ENCODE measurements at regions not wholly inside any gene's neighbourhood (a gene's known extent, or its start where the extent isn't known, plus 50 kb on each side); places are given as distances from the start of the nearest gene placed in this dataset.
"Not testable (repeated sequence)": the region's sequence is repeated elsewhere in the genome, so short reads cannot be mapped to it uniquely, and the experiment has no call there.

DNA sequence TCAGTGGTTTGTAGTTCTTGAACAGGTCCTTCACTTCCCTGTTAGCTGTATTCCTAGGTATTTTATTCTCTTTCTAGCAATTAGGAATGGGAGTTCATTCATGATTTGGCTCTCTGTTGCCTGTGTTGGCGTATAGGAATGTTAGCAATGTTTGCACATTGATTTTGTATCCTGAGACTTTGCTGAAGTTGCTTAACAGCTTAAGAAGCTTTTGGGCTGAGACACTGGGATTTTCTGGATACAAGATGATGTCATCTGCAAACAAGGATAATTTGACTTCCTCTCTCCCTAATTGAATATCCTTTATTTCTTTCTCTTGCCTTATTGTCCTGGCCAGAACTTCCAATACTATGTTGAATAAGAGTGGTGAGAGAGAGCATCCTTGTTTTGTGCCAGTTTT lies 121.8 kb upstream of the RASA1 start:
- not testable (repeated sequence) for DNase-seq

DNA sequence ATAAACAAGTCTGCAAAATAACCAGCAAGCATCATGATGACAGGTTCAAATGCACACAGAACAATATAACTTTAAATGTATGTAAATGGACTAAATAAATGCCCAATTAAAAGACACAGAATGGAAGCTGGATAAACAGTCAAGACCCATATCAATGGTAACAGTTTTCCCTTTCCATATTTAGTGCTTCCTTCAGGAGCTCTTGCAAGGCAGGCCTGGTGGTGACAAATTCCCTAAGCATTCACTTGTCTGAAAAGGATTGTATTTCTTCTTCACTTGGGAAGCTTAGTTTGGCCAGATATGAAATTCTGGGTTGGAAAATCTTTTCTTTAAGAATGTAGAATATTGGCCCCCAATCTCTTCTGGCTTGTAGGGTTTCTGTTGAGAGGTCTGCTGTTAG lies 120.2 kb upstream of the RASA1 start:
- no peak for DNase-seq

DNA sequence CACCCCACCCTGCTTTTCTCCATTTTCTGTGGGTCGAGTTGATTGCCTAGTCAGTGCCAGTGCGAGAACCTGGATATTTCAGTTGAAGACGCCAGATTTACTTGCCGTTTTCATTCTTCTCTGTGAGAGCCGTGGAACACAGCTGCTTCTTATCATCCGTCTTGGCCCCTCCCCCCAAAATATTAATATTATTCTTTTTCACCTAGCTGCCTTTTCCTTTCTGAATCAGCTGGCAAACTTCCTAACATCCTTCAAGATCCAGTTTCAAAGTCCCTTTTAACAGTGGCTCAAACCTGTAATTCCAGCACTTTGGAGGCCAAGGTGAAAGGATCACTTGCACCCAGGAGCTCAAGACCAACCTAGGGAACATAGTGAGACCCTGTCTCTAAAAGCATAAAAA lies 117.1 kb upstream of the RASA1 start:
- DNase-seq: no peak

DNA sequence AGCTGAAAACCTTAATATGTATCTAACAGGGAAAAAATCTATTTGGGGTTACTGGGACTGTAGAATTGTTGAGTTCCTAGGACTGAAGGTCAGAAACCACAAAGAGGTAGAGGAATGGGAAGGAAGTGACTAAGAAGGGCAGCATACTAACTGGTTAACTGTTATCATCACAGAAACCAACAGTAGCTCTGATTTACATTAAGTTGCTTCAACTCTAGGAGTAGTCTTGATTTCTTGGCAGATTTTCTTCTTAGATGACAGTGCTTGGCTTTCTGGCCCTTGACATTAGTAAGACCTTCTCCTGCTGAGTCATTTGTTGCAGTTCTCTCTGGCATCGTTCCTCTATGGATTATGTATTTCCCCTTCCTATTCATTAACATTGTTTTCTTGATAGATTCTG lies 116.1 kb upstream of the RASA1 start:
- no peak for DNase-seq

DNA sequence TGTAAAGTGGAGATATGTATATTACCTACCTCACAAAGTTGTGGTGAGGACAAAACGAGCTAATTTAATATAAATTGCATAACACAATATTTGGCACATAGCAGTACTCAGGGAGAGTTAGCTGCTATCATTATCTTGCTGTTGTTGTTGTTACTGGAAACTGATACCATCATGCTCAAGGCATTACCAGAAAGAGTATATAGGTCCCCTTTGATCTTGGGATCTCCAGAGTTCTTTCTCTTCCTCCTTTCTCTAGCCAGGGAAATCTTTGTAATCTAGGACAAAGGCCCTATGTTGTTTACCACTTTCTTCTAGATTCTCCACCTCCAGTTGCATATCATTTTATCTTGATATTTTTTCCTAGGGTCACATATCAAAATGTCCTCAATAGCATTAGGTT lies 114.8 kb upstream of the RASA1 start:
- DNase-seq: no peak

DNA sequence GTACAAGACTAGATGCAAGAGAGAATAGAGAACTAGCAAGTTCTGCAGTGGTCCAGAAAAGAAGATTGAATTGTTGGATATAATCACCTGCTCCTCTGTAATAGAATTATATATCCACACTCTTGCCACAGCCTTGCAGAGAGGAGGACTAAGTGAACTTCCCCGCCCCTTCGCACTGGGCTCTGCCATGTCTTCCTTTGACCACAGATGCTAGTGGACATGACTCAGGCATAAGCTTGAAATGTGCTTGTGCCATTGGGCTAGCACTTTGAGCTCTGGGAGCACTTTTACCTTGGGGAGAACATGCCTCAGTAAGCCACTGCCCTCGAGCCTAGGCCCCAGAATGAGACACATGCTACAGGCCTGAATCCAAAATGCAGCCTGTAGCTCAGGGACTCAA lies 113.5 kb upstream of the RASA1 start:
- DNase-seq: no peak

DNA sequence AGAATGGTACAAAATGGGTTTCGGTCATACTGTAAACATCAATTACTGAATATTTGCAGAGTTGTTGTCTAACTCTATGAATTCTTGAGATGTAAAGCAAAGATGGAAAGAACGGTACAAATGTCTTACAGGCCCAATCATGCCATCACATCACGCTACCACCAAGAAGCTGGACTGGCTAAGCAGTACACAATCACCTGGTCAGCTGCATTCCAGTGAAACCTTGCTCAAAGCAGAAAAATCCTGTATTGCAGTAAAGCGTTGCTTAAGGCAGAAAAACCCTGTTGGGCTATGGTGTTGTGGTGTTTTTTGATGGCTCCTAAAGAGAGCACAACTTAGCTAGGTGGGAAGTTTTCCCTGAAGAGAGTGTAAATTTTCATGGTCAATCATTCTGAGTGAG lies 112.6 kb upstream of the RASA1 start:
- DNase-seq: no peak

DNA sequence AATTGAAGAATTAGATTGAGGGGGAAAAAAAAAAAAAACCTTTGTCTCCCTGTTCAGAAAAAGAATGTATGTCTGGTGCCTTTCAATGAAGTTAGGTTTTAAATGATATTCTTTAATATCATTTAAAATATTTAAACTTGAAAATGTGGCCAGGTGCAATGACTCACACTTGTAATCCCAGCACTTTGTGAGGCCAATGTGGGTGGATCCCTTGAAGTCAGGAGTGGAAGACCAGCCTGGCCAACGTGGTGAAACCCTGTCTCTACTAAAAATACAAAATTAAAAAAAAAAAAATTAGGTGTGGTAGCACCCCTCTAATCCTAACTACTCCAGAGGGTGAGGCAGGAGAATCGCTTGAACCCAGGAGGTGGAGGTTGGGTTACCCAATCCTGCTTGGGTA lies 111.1 kb upstream of the RASA1 start:
- DNase-seq: no peak

DNA sequence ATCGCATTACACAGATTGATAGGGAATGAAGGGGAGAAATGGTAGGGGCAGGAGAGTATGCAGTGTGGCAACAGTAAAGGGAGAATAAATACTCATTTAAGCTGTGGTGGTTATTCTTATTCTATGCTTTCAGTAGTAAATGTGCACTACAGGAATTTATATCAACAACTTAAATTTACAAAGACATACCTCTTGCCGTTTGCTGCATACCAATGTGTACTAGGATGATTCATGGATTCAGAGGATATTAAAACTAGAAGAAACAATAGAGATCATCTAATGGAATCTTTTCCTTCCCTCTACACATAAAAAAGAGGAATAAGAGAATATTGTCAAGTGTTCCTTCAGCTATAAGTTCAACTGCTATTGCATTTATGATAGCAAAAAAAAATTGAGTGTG lies 103.3 kb upstream of the RASA1 start:
- no peak for DNase-seq

DNA sequence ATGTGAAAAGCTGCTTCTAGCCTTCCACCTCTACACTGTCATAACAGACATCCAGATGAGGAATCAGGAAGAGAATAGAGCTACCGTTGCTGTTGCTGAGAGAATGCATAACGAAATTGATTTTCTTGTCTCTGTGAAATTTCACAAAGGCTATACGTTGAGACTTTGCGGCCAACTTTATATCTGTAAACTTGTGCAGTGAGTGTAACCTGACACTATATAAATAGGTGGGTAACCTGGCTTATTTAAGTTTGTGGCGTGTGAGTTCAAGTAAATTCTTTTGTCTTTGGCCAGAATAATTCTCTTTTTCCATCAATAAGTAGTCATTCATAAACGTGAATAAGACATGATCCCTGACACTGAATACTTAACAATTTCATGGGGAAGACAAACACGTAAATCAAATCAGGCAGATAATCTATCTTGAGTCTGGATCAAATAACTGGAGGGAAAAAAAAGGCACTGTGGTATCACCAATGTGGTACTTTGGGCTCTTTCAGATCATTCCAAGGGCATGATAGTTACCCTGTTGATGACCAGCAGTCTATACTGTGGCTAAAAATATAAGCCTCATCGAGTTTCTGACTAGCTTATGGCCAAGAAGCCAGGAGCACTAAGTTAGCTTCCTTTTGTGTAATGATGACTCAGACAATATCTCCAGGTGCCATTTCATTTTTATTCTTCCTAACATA lies 98.2 kb upstream of the RASA1 start:
- DNase-seq: no peak

DNA sequence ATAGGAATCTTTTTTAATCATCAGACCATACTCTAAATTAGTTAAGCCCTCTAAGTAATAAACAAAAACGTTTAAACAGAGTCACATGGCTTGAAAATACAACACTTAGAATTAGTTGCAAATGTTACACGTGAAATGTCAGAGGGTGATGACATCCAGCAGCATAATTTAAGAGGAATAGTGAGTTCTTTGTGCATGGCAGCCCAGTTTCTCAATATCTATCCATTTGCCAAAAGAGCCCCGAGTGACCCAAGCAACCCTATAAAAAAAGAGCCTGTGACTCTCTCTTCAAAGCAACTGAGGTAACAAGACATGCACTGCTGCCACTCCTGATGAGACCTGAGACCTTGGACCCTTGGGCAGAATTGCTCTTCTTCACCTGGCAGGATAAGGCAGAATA lies 96.9 kb upstream of the RASA1 start:
- DNase-seq: no peak

DNA sequence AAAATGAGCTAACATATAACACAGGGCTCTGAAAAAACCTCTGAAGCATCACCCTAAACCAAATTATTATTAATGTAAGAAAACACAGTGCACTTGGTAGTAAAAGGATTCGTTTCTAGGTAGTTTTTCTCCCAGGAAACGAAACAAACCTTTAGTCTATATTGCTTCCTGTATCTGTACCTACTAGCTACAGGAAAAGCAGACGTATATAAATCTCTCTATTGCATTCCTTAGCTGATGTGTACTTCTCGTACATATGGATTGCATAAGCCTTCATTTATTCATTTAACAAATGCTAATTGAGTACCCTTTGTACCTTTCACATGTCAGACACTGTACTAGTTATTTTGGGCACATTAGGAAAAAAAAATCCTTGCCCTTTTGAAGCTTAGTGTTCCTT lies 85.0 kb upstream of the RASA1 start:
- no peak for DNase-seq

DNA sequence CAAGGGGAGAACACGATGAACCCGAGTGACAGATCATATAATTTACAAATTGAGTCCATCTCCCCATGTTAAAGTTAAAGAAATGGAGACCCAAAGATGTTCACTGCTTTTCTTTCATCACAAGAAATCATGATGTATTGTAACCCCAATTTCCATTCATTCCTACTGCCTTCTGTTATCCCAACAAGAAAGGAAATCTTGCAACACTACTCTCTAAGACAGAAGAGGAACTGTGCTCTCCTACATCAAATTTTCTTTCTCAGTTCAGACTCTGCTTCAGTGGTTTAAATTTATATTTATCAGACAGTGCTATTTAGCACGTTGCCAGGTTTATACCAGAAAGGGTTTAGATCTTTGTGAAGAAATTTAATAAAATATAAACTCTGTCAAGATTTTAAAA lies 83.8 kb upstream of the RASA1 start:
- DNase-seq: no peak

DNA sequence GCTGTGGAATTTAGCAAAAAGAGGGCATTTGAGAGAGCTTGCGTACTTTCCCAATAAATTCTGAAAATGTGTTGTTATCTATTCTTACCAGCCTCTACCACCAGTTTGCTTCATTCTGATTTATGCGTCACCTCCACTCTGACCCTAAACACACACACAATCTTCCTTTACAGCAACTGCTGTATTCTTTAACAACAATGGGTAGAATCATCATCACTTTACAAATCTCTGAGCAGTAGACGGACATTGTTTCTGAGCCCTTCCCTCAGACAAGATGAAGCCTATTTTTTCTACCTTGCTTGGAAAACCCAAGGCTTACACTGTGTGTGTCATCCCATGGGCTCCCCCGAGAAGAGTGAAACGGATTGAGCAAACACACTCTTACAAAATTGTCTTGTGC lies 83.1 kb upstream of the RASA1 start:
- no peak for DNase-seq

DNA sequence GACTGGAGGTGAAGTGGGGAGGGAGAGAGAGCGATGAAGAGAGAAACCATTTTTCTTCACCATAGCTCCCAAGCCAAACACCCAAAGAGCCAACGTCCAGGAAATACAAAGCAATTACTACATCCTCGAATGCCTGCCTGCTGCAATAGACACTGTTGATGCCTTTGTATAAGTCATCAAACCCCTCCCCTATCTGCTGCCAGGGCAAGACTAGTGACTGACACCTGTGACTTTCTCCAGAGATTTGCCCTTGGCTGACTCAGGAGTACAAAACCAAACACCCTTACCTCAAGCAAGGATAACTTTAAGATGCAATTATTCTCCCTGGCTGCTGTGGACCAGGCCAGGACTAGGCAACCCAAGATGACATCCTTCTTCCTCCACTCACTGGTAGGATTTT lies 81.8 kb upstream of the RASA1 start:
- DNase-seq: no peak

DNA sequence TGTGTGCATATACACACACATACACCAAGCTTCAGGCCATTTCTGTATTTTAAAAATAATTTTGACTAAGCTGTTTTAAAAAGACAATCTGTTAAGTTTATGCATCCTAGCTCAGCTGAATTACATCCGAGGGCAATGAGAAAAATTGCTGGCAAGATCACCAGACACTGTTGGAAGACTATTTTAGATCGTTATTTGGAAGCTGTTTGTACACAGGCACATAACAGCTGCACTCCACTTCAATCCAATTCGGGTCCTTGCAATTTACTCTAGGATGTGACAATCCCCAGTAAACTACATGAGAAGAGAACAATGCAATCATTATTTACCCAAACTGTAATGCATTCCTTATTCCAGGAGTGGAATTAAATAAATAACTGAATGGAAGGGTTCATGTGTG lies 79.3 kb upstream of the RASA1 start:
- no peak for DNase-seq

DNA sequence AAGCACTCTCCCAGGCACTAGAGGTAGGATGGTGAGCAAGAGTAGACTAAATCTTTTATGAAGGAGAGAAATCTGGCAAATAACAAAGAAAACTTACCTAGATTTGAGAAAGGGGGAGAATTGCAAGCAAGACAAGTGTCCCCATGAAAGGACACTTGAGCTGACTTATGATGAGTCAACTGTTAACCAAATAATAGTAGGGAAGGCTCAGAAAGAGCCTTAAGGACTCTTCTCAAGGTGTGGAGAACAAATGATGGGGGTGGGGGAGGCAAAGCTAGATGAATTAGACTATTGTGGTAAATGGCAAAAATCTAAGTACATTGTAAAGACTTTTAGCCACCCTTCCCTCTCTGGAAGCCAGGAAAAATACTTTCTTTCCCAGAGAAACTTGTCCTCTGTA lies 77.6 kb upstream of the RASA1 start:
- DNase-seq: no peak

DNA sequence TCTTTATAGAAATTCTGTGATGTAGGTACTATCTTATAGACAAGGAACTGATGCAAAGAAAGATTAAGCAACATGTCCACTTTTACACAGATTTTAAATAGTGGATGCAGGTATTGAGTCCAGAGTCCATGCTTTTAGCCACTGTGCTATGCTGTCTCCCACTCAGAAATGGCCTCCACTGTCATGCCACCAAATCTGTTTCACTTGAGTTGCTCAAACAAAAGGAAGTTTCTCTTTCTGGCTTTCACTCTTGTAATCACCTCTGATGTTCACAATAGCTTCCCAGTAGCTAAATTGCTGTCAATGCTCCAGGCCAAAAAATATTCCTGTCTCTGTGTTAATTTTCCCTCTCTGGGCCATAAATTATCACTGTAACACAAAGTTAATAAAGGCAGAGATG lies 77.0 kb upstream of the RASA1 start:
- DNase-seq: no peak

DNA sequence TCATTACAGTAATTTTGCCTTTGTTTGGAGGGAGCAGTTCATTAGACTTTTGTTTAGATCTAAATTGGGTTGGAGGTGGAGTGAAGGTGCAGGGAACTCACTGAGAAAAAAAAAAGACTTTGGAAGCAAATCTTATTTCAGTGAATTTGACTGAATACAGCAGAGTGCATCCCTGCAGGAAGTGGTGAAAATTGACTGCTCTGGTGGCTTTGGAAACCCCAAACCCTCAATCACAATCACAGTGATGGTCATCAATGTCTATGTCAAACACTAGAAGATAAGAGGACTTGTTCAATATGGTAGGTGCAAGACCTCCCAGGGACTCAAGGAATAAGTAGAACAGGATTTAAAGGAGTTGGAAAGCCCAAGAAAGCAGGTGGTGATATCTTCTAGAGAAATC lies 76.0 kb upstream of the RASA1 start:
- DNase-seq: no peak

DNA sequence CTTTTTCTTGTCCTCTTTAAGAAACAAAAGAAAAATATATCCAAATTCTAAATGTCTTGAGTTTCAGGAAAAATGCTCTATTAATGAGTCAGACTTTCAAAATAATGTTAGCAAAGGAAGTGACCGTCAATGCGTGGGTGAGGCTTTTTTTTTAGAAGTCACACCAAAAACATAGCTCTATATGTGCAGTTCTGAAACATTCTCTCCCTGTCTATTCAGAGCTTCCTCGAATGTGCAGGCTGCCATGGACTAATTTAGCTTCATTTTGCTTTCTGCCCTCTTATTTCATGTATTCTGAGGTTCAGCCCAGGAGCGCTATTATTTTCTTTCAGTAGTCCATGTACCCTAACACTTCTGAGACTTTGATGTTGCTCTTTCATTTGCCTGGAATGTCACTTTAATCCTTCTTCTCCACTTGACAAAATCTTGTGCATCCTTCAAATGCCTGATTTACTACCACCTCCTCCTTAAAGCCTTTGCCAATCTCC lies 72.5 kb upstream of the RASA1 start:
- peak; percentile 2 for DNase-seq

DNA sequence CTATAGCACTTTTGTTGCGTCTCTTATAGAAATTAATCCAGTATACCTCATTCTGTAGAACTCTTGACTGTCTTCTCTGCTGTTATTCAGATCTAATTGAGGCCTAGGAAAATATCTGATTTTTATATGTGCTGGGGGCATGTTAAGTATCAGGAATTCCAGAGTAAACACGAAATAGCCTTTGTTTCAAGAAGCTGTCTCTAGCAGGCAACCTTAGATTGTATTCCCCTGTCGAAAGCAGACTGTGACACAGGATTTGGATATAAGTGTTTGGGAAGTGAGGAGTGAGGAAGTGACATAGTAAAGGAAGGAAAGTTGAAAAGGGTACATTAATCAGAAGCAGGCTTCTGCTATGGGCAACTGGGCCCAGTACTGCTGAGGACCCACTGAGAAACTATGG lies 72.1 kb upstream of the RASA1 start:
- no peak for DNase-seq

DNA sequence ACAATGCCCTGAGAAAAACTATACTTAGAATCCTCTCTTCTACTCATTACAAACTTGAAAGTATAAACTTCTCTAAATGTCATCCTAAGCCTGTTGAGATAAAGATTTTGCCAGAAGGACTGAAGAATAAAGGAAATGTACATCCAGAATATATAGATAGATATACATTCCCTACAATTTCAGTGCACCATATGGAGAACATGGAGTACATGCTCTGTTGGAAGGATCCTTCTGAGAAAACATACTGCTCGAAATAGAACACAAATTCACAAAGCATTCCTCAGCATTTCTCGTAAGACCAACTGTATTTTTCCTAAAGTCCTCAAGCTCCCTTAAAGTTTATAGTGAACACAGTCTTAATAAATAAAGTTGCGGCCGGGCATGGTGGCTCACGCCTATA lies 69.7 kb upstream of the RASA1 start:
- DNase-seq: no peak

DNA sequence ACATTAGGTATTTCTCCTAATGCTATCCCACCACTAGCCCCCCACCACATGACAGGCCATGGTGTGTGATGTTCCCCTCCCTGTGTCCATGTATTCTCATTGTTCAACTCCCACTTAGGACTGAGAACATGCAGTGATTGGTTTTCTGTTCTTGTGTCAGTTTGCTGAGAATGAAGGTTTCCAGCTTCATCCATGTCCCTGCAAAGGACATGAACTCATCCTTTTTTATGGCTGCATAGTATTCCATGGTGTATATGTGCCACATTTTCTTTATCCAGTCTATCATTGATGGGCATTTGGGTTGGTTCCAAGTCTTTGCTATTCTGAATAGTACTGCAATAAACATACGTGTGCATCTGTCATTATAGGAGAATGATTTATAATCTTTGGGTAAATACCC lies 68.4 kb upstream of the RASA1 start:
- not testable (repeated sequence) for DNase-seq

DNA sequence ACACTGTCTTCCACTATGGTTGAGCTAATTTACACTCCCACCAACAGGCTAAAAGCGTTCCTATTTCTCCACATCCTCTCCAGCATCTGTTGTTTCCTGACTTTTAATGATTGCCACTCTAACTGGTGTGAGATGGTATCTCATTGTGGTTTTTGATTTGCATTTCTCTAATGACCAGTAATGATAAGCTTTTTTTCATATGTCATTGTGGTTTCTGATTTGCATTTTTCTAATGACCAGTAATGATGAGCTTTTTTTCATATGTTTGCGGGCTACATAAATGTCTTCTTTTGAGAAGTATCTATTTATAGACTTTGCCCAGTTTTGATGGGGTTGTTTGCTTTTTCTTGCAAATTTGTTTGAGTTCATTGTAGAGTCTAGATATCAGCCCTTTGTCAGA lies 68.0 kb upstream of the RASA1 start:
- not testable (repeated sequence) for DNase-seq

DNA sequence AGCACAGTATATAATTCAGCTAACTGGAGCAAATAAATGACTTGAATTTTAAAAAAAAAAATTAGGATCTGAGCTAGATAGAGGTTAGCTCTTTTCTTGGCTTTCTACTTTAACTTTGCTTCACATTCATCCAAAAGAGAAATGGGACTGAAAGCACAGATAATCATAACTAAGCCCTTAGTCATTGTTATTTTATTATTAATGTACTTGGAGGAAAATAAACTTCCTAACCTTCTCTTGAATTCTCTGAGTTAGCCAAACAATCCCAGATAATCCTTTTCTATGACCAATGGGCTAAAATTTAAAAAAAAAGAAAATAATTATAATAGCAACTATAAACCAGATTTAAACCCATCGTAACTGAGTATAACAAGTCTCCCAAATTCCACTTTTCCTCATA lies 57.6 kb upstream of the RASA1 start:
- no peak for DNase-seq
